GM19043 (cell line): ENCODE measurements at regions not wholly inside any gene's neighbourhood (a gene's known extent, or its start where the extent isn't known, plus 50 kb on each side); places are given as distances from the start of the nearest gene placed in this dataset.
"Not testable (repeated sequence)": the region's sequence is repeated elsewhere in the genome, so short reads cannot be mapped to it uniquely, and the experiment has no call there.

ENCODE experiments used
- ATAC-seq: cut with Tn5 transposase; IDR thresholded peaks from one replicate; pipeline ENCODE4 v1.9.1; 2021; ENCODE audit warnings: low read depth; ENCODE audit not compliant: unreplicated experiment

DNA sequence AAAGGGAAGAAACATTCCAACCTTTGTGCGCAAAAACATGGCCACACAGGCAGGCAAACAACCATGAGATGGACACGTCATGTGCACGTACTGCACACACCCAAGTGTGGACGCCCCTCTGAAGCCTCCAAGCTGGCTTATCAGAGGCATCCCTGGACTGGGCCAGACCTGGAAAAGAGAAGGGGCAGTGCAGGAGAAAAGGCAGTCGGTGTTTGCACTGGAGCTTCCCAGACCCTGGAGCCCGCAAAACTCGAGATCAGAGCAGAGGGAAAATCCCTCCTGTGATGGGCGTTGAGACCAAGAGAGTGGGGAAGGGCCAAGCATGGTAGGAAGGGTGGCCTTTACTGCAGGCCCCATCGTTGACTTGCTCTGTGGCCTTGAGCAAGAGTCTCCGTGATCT lies 269.5 kb downstream of the CYRIA start:
- no peak for ATAC-seq

GRCh38 chr2:16395601-16396000 lies 270.0 kb downstream of the CYRIA start:
- ATAC-seq = no peak

DNA sequence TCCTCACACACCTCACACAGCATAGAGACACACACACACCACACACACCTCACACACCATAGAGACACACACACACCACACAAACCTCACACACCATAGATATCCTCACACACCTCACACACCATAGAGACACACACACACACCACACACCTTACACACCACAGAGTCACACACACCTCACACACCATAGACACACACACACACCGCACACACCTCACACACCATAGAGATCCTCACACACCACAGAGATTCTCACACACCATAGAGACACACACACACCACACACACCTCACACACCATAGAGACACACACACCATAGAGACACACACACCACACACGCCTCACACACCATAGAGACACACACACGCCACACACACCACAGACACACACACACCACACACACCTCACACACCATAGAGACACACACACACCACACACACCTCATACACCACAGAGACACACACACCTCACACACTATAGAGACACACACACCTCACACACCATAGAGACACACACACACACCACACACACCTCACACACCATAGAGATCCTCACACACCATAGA lies 270.6 kb downstream of the CYRIA start:
- ATAC-seq = no peak

DNA sequence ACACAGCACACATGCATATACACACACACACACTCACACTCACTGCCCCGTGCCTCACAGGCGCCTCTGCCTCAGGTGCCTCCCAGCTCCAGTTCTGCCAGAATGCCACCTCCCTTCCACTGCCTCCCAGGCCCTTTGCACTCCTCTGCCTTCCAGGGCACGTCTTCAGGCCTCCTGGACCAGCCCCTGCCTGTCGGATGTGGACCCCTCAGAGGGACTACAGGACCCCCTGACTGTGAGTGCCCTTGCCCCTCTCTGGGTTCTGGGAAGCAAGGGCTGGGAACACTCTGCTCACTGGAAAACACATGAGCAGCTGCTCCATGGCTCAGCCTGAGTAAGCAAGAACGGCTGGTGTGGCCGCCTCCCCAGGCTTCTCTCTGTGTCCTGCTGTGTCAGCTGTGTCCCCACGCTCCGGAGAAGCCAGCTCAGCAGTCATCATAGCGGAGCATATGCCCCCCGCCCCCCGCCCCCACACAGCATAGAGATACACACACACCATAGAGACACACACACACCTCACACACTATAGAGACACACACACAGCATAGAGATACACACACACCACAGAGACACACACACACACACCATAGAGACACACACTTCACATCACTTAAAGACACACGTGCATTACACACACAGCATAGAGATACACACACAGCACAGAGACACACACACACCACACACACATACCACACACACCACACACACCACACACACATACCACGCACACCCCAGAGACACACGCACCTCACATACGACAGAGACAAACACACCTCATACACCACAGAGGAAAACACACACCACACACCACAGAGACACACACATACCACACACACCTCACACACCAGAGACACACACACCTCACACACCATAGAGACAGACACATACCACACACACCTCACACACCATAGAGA lies 271.3 kb downstream of the CYRIA start:
- ATAC-seq = no peak

- ATAC-seq = no peak
Measured at GRCh38 chr2:16393500-16394071, 272.0 kb downstream of the CYRIA start.

DNA sequence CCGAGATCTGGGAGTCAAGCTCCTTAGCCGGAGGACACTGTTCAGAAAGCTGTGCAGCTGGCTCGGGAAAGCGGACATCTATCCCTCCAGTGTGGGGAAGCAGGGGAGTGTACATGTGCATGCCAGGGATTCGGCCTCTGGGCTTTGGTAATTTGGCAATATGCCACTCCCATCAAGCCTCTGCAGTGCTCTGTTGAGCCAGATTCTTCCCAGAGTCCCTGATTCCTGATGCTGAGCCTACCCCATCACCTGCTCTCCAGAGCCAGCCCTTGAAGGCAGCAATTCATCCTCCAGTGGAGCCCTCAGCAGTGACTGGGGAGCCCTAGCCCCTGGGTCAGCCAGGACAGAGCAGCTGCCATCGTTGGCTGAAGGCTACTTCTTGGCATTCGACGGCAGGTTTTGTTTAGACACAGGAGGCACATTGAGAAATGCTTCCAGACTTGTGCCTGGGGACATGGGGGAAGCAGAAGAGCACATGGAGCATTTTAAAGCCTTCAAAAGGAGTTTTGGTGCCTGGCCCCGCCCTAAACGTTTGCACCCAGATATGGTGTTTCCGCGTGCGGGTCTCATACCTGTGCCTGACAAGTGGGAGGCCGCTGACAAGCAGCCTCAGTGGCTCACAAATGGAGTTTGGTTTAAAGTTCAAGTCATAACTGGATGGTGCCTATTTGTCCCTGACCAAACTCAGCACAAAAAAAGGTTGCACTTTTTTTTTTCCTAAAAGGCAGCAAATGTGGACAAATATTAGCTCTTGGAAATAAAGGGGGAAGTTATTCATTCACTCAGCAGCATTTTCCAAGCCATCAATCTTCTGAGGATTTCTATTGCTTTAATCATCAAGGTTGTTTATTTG lies 272.8 kb downstream of the CYRIA start:
- no peak for ATAC-seq

GRCh38 chr2:16391986-16392385 lies 273.6 kb downstream of the CYRIA start:
- ATAC-seq = no peak

DNA sequence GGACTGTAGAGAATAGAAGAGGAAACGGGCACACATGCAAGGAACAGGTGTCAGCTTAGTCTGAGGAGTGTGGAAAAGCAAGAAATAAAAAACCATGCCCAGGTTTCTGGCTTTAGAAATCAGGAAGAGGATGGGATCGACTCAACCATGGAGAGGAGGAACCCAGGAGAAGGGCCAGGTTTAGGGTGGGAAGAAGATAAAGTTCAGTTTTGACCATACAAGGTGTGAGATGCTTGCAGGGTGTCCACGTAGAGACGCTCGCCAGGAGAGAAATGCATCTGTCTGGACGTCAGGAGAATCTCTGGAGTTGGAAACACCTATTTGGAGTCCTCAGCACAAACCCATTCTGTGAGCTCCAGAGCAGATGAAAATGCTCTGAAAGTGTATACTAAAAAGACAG lies 275.1 kb downstream of the CYRIA start:
- ATAC-seq = no peak

DNA sequence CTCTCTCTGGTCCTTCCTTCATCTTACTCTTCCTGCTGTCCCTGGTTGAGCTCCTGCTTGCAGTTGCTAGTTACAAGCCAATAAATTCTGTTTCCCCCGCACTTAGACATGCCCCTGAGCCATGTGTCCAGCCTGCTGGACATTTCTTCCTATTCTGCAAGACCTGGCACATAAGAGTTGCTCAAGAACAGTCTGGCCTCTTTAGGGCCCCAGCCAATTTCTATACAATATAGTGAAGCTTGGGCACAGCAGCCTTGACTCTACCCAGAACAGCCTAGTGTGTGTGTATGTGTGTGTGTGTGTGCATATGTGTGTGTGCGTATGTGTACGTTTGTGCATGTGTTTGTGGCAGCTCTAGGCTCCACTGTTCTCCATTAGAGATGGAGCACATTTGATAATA lies 276.0 kb downstream of the CYRIA start:
- no peak for ATAC-seq

DNA sequence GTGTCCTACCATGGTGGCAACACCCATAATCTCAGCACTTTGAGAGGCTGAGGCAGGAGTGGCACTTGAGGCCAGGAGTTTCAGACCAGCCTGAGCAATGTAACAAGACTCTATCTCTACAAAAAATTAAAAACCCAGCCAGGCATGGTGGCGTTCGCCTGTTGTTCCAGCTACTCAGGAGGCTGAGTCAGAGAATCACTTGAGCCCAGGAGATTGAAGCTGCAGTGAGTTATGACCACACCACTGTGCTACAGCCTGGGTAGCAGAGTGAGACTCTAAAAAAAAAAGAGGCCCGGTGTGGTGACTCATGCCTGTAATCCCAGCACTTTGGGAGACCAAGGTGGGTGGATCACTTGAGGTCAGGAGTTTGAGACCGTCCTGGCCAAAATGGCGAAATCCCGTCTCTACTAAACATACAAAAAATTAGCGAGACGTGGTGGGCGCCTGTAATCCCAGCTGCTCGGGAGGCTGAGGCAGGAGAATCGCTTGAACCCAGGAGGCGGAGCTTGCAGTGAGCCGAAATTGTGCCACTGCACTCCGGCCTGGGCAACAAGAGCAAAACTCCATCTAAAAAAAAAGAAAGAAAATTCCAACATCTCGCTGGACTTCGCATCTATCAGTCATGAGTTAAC lies 277.3 kb downstream of the CYRIA start:
- ATAC-seq = not testable (repeated sequence)

DNA sequence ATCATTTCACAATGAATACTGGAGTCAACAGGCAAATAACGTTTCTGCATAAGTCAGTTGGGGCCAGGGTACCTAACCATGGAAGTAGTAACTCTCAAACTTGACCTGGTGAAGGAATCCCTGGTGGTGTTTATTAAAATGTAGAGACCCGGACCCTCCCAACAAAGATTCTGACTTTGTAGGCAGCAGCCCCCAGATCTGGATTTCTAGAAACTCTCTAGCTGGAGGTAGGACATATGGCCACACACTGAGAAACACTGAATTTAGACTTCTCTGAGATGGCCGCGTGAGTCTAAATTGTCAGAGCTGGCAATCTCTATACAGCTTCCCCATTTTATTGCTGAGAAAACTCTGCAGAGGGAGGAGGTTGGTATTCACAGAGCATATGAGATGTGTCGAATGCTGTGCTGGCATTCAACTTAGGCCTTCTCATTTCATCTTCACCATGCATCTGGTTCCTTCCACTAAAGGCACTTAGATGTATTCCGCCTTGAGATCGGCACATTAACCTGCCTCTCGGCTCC lies 278.1 kb downstream of the CYRIA start:
- ATAC-seq = no peak

DNA sequence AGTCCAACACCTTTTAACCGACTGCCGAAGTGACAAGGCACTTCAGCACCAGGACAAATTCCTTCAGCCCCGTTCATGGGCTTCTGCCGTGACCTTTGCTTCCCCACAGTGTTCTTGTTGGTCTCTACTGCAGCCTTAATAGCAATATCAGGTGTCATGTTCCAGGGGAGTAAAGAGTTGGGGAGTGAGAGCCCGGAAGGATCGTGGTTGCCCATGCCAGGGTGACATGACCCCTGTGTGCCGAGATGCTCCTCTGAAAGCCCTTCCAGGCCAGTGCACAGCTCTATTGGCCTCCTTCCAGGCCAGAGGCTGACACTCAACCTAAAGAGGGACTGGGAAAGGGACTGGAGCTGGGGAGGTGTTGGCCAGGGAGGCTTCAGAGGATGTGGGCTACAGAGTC lies 279.2 kb downstream of the CYRIA start:
- ATAC-seq = no peak

- ATAC-seq = no peak
Measured at GRCh38 chr2:16386031-16386430, 279.6 kb downstream of the CYRIA start.

GRCh38 chr2:16385341-16385740 lies 280.3 kb downstream of the CYRIA start:
- ATAC-seq = no peak

DNA sequence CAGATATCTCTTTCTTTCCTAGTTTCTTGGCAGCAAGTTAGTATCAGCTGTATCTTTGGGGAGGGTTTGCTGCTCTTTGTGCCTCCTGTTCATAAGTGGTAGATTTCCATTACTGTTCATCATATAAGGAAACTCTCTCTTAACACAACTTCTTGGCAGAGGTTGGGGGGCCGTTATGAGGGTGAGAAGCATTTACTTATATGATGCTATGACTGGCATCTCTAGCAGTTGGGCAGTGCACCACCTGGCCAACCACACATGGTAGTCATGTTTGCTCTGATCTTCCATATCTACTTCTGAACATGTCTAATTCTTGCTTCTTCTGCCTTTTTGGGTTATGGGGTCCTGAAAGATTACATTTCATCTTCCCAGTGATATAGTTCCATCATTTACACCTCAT lies 282.2 kb downstream of the CYRIA start:
- ATAC-seq = no peak

DNA sequence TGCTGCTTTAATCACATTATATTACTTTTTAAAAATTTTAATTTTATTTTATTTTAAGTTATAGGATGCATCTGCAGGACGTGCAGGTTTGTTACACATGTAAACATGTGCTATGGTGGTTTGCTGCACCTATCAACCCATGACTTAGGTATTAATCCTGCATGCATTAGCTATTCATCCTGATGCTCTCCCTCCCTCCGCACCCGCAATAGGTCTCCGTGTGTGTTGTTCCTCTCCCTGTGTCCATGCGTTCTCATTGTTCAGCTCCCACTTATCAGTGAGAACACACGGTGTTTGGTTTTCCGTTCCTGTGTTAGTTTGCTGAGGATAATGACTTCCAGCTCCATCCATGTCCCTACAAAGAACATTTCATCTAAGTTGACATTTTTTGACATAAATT lies 283.2 kb downstream of the CYRIA start:
- ATAC-seq = no peak

DNA sequence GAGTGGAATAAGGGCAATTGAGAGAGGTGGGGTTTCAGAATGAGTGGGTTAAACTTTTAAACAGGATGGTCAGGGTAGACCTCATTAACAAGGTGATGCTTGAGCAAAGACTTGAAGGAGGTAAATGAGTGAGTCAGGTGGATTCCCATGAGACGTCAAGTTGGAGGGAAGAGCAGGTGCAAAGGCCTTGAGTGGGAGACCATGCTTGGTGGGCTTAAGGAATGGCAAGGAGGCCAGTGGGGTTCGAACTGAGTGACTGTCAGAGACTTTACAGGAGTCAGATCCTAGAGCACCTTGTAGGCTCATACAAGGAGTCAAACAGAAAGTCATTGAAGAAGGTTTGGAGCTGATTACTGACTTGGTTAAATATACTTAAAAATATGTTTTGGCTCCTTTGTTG lies 284.1 kb downstream of the CYRIA start:
- no peak for ATAC-seq

GRCh38 chr2:16379901-16380300 lies 285.7 kb downstream of the CYRIA start:
- not testable (repeated sequence) for ATAC-seq

DNA sequence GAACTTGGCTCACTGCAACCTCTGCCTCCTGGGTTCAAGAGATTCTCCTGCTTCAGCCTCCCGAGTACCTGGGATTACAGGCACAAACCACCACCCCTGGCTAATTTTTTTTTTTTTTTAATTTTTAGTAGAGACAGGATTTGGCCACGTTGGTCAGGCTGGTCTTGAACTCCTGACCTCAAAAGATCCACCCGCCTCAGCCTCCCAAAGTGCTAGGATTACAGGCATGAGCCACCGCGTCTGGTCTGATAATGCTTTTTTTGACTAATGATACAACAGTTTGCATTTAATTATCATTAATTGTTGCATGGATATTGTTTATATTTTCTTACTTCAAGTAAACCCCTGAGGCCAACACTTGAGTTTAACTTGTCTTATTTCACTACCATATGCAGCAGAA lies 286.6 kb downstream of the CYRIA start:
- not testable (repeated sequence) for ATAC-seq

GRCh38 chr2:16378031-16378430 lies 287.6 kb downstream of the CYRIA start:
- ATAC-seq = no peak
